Mucosa of stomach (tissue), 1 donor: ENCODE measurements at regions not wholly inside any gene's neighbourhood (a gene's known extent, or its start where the extent isn't known, plus 50 kb on each side); places are given as distances from the start of the nearest gene placed in this dataset.

Experiments
- H3K27me3 ChIP-seq: one replicate; pipeline ENCODE4 v1.7.0; 2013; ENCODE audit warnings: mild to moderate bottlenecking, low read length; ENCODE audit not compliant: control insufficient read depth, insufficient read depth
- H3K36me3 ChIP-seq: one replicate; pipeline ENCODE4 v1.7.0; 2013; ENCODE audit warnings: low read length; ENCODE audit not compliant: control insufficient read depth, insufficient read depth
- H3K4me1 ChIP-seq: one replicate; pipeline ENCODE4 v1.7.0; 2013; ENCODE audit warnings: mild to moderate bottlenecking, low read length; ENCODE audit not compliant: control insufficient read depth, insufficient read depth
- H3K4me3 ChIP-seq: one replicate; pipeline ENCODE4 v1.7.0; 2013; ENCODE audit warnings: low read length
- H3K9ac ChIP-seq: one replicate; pipeline ENCODE4 v1.7.0; 2013; ENCODE audit warnings: mild to moderate bottlenecking, low read length, moderate library complexity
- H3K9me3 ChIP-seq: one replicate; pipeline ENCODE4 v1.7.0; 2013; ENCODE audit warnings: mild to moderate bottlenecking, low read length, moderate library complexity; ENCODE audit not compliant: control insufficient read depth
- donor health status: Pancreatic carcinoma.

DNA sequence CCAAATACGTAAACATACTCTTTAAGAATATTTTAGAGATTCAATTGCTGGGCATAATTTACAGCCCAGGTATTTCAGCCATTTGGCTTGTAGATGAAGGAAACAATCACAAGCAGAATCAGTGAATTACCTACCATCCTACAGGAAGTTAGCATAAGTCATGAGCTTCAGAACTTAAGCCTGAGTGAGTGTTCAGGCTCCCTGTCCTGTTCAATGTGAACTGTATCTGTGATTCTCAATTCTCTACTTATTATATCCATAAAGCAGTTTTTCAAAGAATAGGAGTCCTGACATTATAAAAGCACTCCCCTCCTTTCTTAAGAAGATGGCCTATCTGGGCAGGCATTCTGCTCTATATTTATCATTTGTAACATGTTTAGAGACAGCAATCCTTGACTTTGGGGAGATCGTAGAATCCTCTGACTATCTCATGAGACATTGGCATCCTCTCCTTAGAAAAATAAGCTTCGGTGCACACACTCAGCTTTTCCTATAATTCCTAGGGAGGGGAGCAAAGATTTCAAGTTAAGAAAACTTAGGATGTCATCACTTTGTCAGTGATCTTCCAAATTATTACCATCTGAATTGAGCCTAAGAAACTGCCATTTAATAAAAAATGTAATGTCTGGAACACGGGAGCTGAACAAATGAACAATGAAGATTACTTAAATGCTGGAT, 645.2 kb upstream of the IGFBP3 start:
- Histone ChIP-seq H3K4me1 (peaks cover 10% of the 10 kb centered on the region), H3K9me3 (no peaks in the 10 kb centered on the region)

DNA sequence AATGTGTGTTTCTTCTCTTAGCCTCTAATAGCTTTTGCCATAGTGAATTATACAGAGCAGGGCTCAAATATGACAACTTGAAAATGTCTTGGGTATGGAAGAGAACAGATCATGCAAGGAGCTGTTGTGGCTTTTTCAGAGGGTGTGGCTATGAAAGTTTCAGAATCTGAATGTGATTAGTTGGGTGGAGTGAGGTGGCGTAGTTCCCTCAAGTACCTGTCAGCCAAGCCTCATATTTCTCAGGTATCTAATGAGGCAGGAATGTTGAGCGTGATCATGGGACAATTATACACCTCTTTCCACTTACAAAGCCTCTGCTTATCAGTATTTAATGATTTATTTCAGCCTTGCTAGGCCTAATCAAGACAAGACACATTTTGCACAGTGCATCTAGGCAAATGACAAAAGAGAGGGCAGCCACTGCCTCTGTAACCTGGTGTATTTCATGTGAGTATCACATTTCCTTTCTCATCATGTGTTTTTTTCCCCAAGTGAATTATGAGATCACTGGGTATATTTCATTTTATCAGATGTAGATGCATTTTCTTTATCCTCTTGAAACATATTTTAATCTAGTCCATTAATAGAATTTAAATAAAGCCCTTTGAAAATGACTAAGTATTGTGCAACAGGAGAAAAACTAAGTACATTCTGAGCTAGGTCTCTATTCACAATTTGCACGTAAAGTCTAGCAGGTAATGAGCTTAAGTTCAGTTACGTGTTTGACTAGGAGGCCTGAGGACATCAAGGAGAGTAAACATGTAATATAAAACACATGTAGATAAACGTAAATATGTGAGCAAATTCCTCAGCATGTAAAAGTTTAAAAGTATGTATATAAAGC, 644.4 kb upstream of the IGFBP3 start:
- no peaks in the 10 kb centered on the region for H3K27me3 ChIP-seq
- no peaks in the 10 kb centered on the region for H3K36me3 ChIP-seq
- peaks cover 10% of the 10 kb centered on the region for H3K4me1 ChIP-seq
- H3K4me3 ChIP-seq: no peak overlapping the region
- H3K9me3 ChIP-seq: no peaks in the 10 kb centered on the region
- H3K9ac ChIP-seq: no peak overlapping the region

More for the DNA sequence above, 645.2 kb upstream of the IGFBP3 start:
- no peak overlapping the region for H3K9ac ChIP-seq
- no peaks in the 10 kb centered on the region for H3K36me3 ChIP-seq
- H3K4me3 ChIP-seq: no peak overlapping the region
- no peaks in the 10 kb centered on the region for H3K27me3 ChIP-seq

DNA sequence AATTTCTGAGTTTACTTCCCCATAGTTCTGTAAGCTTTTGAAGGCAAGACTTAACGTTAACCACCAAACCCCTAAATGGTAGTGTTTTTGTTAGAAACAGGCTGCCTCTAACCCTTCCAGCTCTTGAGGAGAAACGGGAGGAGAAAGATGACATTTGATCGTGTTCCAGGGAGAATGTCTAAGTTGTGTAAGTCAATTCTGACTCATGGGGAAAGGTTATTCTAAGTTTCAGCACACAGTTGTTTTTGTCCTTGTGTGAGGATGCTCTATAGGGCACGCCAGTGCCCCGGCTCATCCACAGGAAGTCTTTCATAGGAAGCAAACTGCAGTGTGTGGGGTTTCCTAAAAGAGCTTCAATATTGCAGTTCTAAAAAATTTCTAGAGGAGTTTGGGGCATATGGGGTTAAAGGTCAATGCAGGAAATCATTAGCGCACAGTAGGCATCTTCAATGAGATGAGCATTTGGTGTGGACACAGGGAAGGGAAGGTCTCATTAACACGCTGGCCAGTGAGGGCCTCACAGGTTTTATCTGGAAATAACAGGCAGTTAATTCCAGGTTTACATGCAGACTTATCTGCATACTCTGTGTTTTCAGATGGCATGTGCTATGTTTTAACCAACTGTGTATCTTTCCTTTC, 638.2 kb upstream of the IGFBP3 start:
- no peak overlapping the region for H3K9ac ChIP-seq
- no peaks in the 10 kb centered on the region for H3K36me3 ChIP-seq
- H3K9me3 ChIP-seq: no peaks in the 10 kb centered on the region
- peaks cover 5% of the 10 kb centered on the region for H3K4me1 ChIP-seq
- no peaks in the 10 kb centered on the region for H3K27me3 ChIP-seq
- no peak overlapping the region for H3K4me3 ChIP-seq

DNA sequence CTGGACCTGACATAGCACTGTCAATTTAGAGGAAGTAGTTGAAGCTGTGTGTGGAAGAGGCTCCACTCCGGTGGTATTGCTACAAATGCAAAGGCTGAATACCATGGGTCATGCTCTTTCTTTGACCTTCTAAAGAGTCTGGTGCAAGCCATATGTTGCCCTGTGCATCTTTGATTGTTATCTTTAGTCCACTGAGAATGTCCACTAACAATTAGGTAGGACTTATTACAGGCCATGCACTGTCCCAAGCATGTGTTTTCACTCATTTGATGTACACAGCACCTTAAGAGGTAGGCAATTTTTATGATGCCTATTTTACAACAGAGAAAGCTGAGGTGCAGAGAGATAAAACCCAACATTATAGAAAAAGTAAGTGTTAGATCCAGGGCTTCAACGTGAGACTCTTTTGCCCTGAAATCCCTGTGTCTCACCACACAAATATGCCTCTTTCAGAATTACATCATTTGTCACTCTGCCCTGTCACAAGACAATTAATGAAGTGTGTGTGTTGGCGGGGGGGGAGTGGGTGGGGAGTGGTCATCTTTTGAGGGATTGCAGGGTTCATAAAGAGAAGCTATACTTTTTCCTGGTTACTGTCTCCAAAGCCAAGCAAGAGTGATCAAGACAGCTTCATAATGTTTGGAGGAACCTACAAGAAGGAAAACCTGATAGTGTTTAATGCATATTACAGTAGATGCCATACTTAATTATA, 637.6 kb upstream of the IGFBP3 start:
- peaks cover 5% of the 10 kb centered on the region for H3K4me1 ChIP-seq
- H3K9ac ChIP-seq: no peak overlapping the region
- H3K4me3 ChIP-seq: no peak overlapping the region
- no peaks in the 10 kb centered on the region for H3K9me3 ChIP-seq
- H3K36me3 ChIP-seq: no peaks in the 10 kb centered on the region
- no peaks in the 10 kb centered on the region for H3K27me3 ChIP-seq

DNA sequence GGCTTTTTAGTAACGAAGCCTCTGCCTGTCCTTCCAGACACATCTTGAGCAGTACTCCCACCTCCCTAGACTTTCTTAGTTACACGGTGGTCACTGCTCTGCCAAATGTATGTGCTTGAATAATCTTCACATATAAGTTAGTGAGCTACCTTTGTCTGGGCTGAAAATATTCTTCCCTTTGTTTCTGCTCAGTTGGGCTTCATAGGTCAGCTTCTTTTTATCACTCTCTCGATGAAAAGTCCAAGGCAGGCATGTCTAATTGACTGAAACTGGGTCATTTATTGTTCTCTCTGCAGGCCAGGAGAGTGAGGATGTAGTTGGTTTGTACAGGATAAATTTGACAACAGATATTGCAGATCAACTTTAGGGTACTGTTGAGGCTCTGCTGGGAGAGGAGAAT, 636.7 kb upstream of the IGFBP3 start:
- Histone ChIP-seq H3K9ac (no peak overlapping the region), H3K4me3 (no peak overlapping the region), H3K27me3 (no peaks in the 10 kb centered on the region), H3K36me3 (no peaks in the 10 kb centered on the region), H3K4me1 (peaks cover 5% of the 10 kb centered on the region), H3K9me3 (no peaks in the 10 kb centered on the region)

DNA sequence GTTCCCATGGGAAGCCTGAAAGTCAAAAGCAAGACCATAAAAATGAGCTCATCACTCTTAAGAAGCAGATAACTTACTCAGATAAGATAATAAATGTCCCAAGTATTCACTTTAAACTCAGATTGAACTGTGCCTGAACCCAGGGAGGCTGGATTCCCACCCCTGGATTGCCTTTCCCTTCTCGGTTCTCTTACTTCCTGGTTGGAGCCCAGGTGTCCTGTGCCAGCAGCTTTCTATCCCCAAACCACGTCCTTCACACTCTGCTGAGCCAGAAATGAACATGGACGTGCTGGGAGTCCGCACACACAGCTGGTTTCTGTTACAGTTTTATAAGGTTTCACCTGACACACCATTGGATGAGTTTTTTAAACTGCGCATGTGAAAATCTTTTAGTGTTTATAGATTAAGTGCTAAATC, 636.2 kb upstream of the IGFBP3 start:
- no peaks in the 10 kb centered on the region for H3K36me3 ChIP-seq
- H3K9me3 ChIP-seq: no peaks in the 10 kb centered on the region
- no peak overlapping the region for H3K9ac ChIP-seq
- no peak overlapping the region for H3K4me3 ChIP-seq
- peaks cover 5% of the 10 kb centered on the region for H3K4me1 ChIP-seq
- H3K27me3 ChIP-seq: no peaks in the 10 kb centered on the region

DNA sequence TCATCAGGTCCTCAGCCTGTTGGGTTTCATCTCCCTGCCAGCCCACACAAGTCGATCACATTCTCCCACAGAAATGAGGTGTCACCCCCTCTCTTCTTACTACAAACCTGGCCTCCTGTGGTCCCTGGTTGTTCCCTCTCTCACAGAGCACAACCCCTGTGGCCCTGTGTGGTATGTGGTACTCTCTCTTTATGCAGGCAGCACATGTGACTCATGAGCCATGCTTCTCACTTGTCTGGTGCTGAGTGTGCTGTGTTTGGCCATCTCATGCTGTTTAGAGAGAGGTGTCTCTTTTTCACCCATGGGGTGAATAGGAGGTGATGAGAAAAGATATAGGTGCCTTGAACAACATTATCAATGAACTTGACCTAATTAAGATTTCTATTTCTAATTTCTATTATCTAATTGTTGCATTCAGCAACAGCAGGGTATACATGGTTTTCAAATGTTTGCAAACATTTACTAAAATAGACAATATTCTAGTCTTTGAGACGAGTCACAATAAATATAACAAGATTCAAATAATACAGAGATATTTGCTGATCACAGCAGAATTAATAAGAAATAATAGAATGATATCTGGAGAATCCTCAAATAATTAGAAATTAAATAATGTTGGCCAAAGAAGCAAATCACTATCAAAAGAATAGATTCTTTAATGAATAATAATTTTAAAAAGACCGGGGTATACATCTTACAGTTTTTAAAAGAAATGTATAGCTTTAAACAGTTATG, 633.8 kb upstream of the IGFBP3 start:
- Histone ChIP-seq H3K4me3 (no peak overlapping the region), H3K36me3 (no peaks in the 10 kb centered on the region), H3K9ac (no peak overlapping the region), H3K4me1 (peaks cover 5% of the 10 kb centered on the region), H3K27me3 (no peaks in the 10 kb centered on the region), H3K9me3 (no peaks in the 10 kb centered on the region)

DNA sequence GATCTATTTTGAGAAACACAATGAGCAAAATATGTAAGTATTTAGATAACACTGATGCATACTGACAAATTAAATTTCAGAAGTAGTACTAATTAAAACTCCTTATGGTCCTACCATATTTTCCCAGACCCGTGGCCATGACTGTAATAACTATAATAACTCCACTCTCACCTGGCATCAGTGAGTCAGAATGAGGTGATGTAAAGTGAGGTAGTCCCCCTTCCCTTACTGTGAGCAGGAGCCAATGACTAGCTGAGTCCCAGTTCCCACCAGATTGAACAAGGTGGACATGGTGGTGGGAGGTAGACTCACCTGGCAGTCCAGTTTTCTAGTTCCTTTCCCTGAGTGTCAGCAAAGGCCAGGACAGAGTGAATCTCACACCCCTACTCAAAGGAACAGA, 630.5 kb upstream of the IGFBP3 start:
- Histone ChIP-seq H3K4me3 (no peak overlapping the region), H3K36me3 (no peaks in the 10 kb centered on the region), H3K9me3 (no peaks in the 10 kb centered on the region), H3K9ac (no peak overlapping the region), H3K27me3 (no peaks in the 10 kb centered on the region), H3K4me1 (no peaks in the 10 kb centered on the region)

DNA sequence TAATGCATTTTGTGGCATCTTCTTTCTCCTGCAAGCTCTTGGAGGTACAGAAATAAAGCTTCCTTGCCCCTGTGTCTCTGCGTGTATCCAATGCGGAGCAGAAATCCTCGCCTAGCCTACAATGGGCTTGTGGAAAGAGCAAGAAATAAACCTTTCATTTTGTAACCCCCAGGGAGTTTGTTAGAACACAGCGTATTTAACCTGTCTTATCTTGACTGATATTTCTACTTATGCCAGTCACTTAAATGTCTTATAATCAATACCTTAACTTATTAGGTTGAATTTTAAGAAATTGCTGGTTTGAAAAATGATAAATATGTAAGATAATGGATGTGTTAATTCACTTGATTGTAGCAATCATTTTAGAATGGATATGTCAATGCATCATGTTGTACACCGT, 629.8 kb upstream of the IGFBP3 start:
- Histone ChIP-seq H3K36me3 (no peaks in the 10 kb centered on the region), H3K4me1 (no peaks in the 10 kb centered on the region), H3K9me3 (no peaks in the 10 kb centered on the region), H3K27me3 (no peaks in the 10 kb centered on the region), H3K4me3 (no peak overlapping the region), H3K9ac (no peak overlapping the region)

DNA sequence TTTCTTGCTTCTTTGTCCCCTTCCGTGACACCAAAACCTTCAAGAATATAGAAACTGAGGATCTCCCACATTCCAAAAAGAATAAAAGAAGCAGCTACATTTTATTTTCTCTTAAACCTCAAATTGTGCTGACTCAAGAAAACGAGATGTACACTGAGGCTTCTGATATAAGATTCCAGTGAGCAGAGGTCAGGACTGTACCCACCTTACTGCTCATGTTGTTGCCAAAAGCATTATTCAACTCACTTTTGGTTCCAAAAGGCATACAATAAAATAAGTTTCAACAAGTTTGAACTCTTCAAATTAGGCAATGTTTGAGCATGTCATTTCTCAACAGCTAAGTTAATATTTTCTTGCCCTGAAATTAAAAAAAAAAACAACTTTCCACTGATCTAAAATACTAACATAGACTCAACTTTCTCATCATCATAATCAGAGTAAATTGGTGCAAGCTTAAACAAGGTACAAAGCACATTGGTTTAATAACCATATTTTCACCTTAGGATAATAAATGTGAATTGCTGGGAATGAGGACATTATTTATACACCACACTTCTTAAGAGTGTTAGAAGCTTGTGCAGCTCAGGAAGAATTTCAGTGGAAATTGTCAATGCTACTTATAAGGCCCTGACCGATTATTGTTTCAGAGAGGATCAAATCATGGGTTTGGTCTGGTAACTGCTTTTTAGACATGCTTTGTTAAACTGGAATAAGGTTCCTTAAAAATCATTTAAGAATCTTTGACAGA, 629.0 kb upstream of the IGFBP3 start:
- H3K27me3 ChIP-seq: no peaks in the 10 kb centered on the region
- H3K4me1 ChIP-seq: no peaks in the 10 kb centered on the region
- H3K4me3 ChIP-seq: no peak overlapping the region
- no peaks in the 10 kb centered on the region for H3K36me3 ChIP-seq
- no peaks in the 10 kb centered on the region for H3K9me3 ChIP-seq
- no peak overlapping the region for H3K9ac ChIP-seq

DNA sequence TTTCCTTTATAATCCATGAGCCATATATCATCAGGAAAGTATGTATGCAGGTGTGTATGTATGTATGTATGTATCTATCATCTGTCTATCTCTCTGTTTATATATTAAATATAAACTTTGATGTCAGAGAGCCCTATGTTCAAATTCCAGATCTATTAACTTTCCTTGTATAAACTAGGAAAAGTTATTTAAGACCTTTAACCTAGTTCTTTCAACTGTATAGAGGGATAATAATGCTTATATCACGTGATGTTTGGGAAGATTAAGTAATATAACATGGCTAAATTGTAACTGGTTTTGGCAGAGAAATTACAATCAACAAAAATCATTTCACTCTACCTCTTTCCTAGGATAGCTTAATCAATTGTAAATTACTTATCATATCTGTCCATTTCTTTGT, 628.3 kb upstream of the IGFBP3 start:
- Histone ChIP-seq H3K4me3 (no peak overlapping the region), H3K4me1 (no peaks in the 10 kb centered on the region), H3K9ac (no peak overlapping the region), H3K36me3 (no peaks in the 10 kb centered on the region), H3K9me3 (no peaks in the 10 kb centered on the region), H3K27me3 (no peaks in the 10 kb centered on the region)
